ENCODE measurements at regions not wholly inside any gene's neighbourhood (a gene's known extent, or its start where the extent isn't known, plus 50 kb on each side); places are given as distances from the start of the nearest gene placed in this dataset.

GRCh38 chr3:170732660-170733245, 137.2 kb downstream of the RPL22L1 start:
- H3K4me3 ChIP-seq (ENCODE audit: low read depth, low read length): no peak overlapping the region
- DNase-seq (ENCODE audit: low read depth): no peak
- TF ChIP-seq, protein P1, sequence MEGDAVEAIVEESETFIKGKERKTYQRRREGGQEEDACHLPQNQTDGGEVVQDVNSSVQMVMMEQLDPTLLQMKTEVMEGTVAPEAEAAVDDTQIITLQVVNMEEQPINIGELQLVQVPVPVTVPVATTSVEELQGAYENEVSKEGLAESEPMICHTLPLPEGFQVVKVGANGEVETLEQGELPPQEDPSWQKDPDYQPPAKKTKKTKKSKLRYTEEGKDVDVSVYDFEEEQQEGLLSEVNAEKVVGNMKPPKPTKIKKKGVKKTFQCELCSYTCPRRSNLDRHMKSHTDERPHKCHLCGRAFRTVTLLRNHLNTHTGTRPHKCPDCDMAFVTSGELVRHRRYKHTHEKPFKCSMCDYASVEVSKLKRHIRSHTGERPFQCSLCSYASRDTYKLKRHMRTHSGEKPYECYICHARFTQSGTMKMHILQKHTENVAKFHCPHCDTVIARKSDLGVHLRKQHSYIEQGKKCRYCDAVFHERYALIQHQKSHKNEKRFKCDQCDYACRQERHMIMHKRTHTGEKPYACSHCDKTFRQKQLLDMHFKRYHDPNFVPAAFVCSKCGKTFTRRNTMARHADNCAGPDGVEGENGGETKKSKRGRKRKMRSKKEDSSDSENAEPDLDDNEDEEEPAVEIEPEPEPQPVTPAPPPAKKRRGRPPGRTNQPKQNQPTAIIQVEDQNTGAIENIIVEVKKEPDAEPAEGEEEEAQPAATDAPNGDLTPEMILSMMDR (conservative IDR thresholded peaks at IDR 0.05; ENCODE audit: low read depth, low read length): no peak

GRCh38 chr3:170731281-170731680, 138.7 kb downstream of the RPL22L1 start:
- H3K4me3 ChIP-seq (ENCODE audit: low read depth, low read length): no peak overlapping the region

DNA sequence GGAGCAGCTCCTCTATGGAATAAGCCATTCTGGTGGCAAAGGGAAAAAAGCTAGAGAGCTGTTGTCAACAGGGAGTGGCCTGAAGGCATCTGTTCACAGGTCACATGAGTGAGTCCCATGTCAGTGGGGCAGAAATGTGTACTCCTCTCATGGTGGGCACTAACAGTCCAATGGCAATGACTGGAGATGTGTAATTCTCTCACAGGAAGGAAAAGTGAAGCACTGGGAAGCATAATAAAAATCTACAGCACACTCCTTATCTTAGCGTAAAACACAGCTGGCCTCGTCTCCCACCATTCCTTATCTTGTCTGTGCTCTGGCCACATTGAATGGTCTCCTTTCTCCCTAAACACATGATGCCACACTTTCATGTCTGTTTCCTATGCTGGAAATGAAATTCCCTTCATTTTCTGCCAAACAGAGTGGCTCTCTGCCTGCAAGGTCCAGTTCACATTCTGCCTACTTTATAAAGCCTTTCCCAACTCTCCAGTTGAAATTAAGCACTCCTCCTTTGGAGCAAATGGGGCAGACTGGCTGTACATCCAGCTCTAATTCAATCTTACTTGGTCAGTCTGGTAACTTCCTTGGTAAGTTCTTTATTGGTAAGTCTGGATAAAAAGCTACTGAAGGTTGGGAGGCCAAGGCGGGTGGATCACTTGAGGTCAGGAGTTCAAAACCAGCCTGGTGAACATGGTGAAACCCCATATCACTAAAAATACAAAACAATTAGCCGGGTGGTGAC, 139.8 kb downstream of the RPL22L1 start:
- DNase-seq (ENCODE audit: low read depth): no peak
- no peak overlapping the region for H3K4me3 ChIP-seq (ENCODE audit: low read depth, low read length)
- TF ChIP-seq, protein P1 (conservative IDR thresholded peaks at IDR 0.05; ENCODE audit: low read depth, low read length): no peak

More at GRCh38 chr3:170731281-170731680, 138.7 kb downstream of the RPL22L1 start:
- TF ChIP-seq, protein P1 (conservative IDR thresholded peaks at IDR 0.05; ENCODE audit: low read depth, low read length): no peak
- no peak for DNase-seq (ENCODE audit: low read depth)

DNA sequence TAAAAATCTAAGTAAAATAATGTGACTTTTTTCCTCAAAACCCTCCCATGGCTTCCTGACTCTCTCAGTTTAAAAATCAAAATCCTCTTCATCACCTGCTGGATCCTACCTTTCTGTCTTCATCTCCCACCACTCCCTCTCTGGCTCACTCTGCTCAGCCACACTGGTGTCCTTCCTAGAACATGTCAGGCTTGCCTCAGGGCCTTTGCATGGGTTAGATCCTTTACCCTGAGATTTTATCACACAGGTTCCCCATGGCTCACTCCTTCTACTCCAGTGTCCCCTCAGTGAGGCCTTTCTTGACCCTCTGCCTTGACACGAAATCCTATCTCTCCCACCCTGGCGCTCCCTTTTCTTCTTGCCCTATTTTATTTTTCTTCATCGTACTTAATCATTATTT, 141.8 kb downstream of the RPL22L1 start:
- TF ChIP-seq, protein P1 (conservative IDR thresholded peaks at IDR 0.05; ENCODE audit: low read depth, low read length): no peak
- no peak for DNase-seq (ENCODE audit: low read depth)
- no peak overlapping the region for H3K4me3 ChIP-seq (ENCODE audit: low read depth, low read length)

DNA sequence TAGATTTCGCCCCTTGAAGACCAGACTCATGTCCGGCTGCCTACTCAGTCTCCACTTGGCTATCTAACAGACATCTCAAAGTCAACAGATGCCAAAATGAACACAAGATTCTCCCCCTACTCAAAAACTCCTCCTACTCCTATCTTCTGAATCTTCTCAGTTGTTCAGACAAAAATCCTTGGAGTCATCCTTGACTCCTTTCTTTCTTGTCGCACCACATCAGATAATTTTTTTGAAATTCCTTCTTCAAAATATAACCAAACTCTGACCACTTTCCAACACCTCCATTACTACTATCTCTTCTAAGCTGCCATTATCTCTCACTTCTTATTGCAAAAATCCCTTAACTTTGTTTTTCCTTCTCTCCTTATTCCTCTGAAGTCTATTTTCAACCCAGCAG, 141.9 kb upstream of the SLC7A14 start:
- TF ChIP-seq, protein P1 (conservative IDR thresholded peaks at IDR 0.05; ENCODE audit: low read depth, low read length): no peak
- no peak for DNase-seq (ENCODE audit: low read depth)
- no peak overlapping the region for H3K4me3 ChIP-seq (ENCODE audit: low read depth, low read length)

GRCh38 chr3:170726976-170727661, 141.2 kb upstream of the SLC7A14 start:
- TF ChIP-seq, protein P1 (conservative IDR thresholded peaks at IDR 0.05; ENCODE audit: low read depth, low read length): no peak
- peak overlapping the region; percentile 2 for H3K4me3 ChIP-seq (ENCODE audit: low read depth, low read length)
- DNase-seq (ENCODE audit: low read depth): no peak
